GM12878 (cell line): ENCODE measurements at regions not wholly inside any gene's neighbourhood (a gene's known extent, or its start where the extent isn't known, plus 50 kb on each side); places are given as distances from the start of the nearest gene placed in this dataset.

Experiments
- ATF3 ChIP-seq: IDR thresholded peaks from 2 replicates; pipeline ENCODE4 v1.6.1; 2011; ENCODE audit warnings: low read depth, mild to moderate bottlenecking, low read length, moderate library complexity, borderline replicate concordance; ENCODE audit errors: extremely low read depth
- ATF7 ChIP-seq: fragments of 450-650 bp; IDR thresholded peaks from 2 replicates; pipeline ENCODE4 v1.6.1; 2016; ENCODE audit warnings: low read depth, mild to moderate bottlenecking
- BHLHE40 ChIP-seq, 2 experiments: fragments of 450-650 bp in 1 of 2; IDR thresholded peaks; 2 replicates each; pipeline ENCODE4 v1.6.1; 2011 to 2017; ENCODE audit warnings: low read depth in 2 of 2, borderline replicate concordance in 1 of 2, improper control_type of control experiment in 1 of 2, low read length in 1 of 2, mild to moderate bottlenecking in 1 of 2
- CHD2 ChIP-seq: IDR thresholded peaks from 2 replicates; pipeline ENCODE4 v1.6.1; 2011; ENCODE audit warnings: low read depth, low read length, improper control_type of control experiment, borderline replicate concordance
- CTCF ChIP-seq, 3 experiments: IDR thresholded peaks in 2 of 3; conservative IDR thresholded peaks in 1 of 3; 2 replicates each; pipeline ENCODE4 v1.5.1; 2011; ENCODE audit warnings: low read depth in 3 of 3, low read length in 3 of 3, mild to moderate bottlenecking in 3 of 3, control low read depth in 2 of 3, moderate library complexity in 2 of 3, inconsistent platforms in 1 of 3, mixed read lengths in 1 of 3; ENCODE audit not compliant: control insufficient read depth in 2 of 3, insufficient read depth in 1 of 3; ENCODE audit errors: extremely low read depth in 1 of 3
- NRF1 ChIP-seq: conservative IDR thresholded peaks from 2 replicates; pipeline ENCODE4 v1.6.1; 2011; ENCODE audit warnings: mild to moderate bottlenecking, low read depth, low read length, improper control_type of control experiment
- POLR2A ChIP-seq: IDR thresholded peaks from 2 replicates; pipeline ENCODE4 v1.6.1; 2011; ENCODE audit warnings: low read depth, mild to moderate bottlenecking, low read length
- RAD21 ChIP-seq: IDR thresholded peaks from 2 replicates; pipeline ENCODE4 v1.6.1; 2011; ENCODE audit warnings: mild to moderate bottlenecking, low read depth, low read length, moderate library complexity; ENCODE audit not compliant: insufficient read depth
- SMC3 ChIP-seq: IDR thresholded peaks from 2 replicates; pipeline ENCODE4 v1.6.1; 2011; ENCODE audit warnings: low read length, improper control_type of control experiment, borderline replicate concordance
- TCF12 ChIP-seq: IDR thresholded peaks from 2 replicates; pipeline ENCODE4 v1.6.1; 2011; ENCODE audit warnings: low read depth, mild to moderate bottlenecking, low read length
- USF1 ChIP-seq: IDR thresholded peaks from 2 replicates; pipeline ENCODE4 v1.6.1; 2011; ENCODE audit warnings: borderline replicate concordance, low read depth, mild to moderate bottlenecking, moderate library complexity, mixed read lengths, low read length; ENCODE audit not compliant: insufficient read depth; ENCODE audit errors: extremely low read length
- YBX1 ChIP-seq: fragments of 450-650 bp; IDR thresholded peaks from 2 replicates; pipeline ENCODE4 v1.6.1; 2016; ENCODE audit warnings: antibody characterized with exemption

GRCh38 chr12:85661461-85662206 lies 174.6 kb downstream of the RASSF9 start:
- TF ChIP-seq POLR2A: no peak
- TF ChIP-seq USF1: no peak
- TF ChIP-seq CTCF (IDR thresholded peaks at IDR 0.05 in 2 of 3, conservative IDR thresholded peaks at IDR 0.05 in 1 of 3; ENCODE audit: control insufficient read depth in 2 of 3, extremely low read depth in 1 of 3, insufficient read depth in 1 of 3, low read depth in 3 of 3, low read length in 3 of 3): no peak
- TF ChIP-seq YBX1: no peak
- TF ChIP-seq TCF12: no peak
- TF ChIP-seq RAD21: no peak
- no peak for TF ChIP-seq NRF1
- no peak for TF ChIP-seq BHLHE40 (IDR thresholded peaks at IDR 0.05; ENCODE audit: borderline replicate concordance in 1 of 2, low read depth in 2 of 2, low read length in 1 of 2)
- no peak for TF ChIP-seq CHD2
- no peak for TF ChIP-seq ATF7
- no peak for TF ChIP-seq ATF3
- TF ChIP-seq SMC3: no peak
